ENCODE measurements at regions not wholly inside any gene's neighbourhood (a gene's known extent, or its start where the extent isn't known, plus 50 kb on each side); places are given as distances from the start of the nearest gene placed in this dataset.

DNA sequence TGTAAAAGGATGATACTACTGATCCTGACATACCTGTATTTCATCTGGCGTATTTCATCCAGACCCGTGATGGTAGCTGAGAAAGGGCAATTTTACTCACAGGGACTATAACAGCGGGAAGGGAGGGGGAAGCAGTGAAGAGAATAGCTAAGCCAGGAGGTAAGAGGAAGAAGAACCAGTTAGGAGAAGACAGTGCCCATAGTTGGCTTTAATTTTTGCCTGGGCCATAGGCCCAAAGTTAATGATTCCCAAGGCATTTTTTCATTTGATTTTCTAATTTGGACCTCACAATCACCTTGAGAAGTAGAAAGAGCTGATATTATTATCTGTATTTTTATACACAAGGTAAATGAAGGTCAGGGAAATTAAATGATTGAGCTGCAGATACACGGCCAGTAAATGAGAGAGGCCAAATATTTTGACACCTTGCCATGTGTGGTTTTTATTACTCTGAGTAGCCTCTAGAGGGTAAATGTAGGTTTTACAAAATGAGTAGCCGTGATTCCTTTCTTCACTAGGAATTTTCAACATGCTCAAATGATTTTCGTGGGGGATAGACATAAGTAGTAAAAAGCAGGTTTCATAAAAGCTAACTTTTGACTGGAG is 382.2 kb downstream of the FUT8 start:
- no peak for DNase-seq

DNA sequence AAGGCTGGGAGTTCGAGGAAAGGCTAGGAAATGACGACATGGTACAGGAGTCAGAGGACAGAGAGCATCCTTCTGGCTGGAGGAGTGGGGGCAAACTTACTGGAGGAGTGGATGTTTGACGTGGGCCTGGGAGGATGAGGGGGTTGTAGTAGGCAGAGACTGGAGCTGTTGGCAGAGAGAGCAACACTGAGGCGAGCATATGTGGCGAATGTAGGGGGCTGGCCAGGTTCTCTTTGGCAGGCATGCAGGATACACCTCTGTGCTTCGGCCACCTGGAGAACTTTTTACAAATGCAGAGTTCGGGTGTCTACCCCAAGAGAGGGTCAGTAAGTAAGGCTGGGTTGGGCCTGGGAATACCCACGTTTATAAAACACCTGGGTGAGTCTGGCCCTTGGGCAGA is 385.7 kb downstream of the FUT8 start:
- no peak for DNase-seq

DNA sequence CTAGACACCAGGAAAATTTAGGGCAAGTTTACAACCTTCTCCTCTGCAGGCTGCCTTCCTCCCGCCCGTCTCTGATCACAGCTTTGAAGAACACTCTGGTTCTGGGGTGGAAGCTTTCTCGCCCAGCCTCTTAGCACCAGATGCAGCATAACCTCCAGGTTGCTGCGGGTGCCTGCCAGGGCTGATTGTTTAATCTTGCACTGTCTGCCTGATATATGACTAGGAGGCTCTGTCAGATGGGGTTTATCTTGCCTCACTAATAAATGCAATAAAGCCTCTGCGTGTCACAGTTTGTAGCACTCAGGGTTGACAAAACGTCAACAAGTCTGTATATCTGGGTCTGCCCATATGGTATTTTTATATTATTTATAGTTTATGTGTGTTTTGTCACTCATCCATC is 388.2 kb downstream of the FUT8 start:
- no peak for DNase-seq

DNA sequence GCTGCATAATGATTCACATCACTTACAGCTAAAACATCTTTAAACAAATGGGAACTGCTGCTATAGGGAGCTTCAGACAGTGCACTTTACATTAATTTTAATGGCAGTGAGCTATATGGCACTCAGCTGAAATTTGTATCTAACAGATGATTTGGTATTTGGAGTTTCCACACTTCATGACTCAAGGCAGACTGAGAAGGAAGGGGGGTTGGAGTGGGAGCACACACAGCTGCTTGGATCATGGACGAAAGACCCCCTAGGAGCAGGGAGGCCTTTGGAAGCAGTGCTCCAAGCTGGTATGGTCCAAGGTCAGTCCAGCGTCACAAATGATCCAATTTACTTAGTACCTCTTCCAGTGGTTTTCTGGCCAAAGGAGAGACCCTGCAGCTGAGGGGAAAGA is 389.7 kb downstream of the FUT8 start:
- no peak for DNase-seq

DNA sequence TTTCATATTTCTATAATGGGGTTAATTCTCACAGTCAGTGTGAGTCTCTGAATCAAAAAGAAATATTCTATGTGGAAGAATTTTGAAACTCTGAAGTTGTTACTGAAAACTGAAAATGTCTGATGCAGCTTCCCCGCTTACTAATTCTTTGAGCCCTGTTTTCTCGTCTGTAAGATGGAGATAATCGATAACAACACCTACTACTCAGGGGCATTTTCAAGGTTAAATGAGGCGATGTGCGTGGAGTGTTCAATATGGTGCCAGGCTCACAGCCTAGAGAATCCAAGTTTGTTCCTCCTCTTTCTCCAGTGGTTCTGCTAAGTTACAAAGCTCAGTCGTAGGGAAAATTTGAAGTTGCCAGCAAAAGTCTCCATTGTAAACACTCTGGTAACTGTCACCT is 391.4 kb downstream of the FUT8 start:
- DNase-seq: no peak

DNA sequence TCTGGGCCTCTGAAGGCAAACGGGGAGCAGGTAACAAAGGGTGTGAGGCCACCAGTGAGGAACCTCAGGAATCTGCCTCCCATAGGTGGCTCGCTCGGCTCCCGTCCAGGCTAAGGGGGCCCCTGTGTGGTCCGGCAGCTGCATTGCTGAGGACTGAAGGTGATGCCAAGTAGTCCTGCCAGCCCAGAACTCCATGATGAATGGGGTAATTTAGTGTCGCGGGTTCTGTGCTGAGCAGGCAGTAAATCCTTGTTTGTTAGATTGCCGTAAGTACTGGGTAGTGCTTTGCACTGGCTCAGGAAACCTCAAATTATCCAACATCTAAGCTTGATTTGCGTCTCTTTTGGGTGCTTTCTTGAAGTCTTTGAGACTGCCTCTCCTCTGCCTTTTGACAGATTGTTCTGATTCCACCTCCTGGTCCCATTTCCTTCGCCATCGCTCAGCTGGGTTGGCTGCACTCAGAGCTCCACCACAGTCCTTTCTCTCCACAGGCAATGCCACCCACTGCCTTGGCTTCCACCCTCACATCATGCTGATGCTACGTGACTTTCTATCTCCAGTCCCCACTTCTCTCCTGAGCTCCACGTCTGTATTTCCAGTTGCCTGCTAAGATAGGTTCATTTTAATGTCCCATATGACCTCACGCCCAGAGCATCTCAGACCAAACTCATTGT is 392.0 kb downstream of the FUT8 start:
- DNase-seq: peak; percentile 16

DNA sequence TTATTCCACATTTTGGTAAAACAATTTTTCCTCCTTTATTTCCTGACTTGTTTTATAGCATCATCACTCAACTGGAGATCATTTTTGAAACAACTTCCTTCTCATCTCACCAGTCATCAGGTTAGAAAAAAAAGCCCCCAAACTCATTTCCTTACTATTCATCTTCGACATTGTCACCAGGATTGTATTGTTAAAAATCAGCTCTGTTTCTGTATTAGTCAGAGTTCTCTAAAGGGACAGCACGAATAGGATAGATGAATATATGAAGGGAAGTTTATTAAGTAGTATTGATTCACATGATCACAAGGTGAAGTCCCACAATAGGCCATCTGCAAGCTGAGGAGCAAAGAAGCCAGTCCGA is 392.6 kb downstream of the FUT8 start:
- no peak for DNase-seq

DNA sequence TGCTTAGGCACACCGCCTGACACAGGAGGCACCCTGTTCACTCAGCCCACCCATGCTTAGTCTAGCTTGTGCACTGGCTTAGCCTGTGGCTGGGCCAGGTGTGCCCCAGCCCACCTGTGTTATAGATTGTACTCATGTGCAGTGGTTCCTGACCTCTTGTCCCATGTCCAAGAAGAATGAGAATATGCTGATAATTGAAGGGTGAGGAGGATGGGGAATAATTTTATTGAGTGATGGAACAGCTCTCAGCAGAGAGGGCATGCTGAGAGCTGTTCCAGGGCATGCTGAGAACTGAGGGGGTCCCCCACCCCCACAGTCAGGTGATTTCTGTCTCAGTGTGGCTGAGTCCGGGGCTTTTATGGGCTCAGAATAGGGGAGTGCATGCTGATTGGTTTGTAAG is 395.9 kb downstream of the FUT8 start:
- DNase-seq: no peak

DNA sequence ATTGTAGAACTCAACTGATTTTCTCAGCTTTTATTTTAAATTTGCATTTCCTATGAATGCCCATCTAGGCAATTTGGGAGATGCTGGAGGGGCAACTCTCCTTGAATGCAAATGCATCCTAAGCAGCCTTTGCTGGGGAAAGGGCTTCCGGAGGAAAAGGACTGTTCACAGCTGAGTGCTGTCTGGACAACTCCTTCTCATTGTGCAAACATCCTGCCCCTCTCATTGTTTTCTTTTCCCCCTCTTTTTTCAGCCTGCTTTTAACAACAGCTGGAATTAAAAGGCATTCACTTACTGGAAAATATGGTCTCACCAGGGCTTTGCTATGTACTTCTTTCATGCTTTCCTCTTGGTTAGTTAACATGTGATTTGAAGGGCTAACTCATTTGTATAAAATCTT is 397.8 kb downstream of the FUT8 start:
- DNase-seq: peak; percentile 78

DNA sequence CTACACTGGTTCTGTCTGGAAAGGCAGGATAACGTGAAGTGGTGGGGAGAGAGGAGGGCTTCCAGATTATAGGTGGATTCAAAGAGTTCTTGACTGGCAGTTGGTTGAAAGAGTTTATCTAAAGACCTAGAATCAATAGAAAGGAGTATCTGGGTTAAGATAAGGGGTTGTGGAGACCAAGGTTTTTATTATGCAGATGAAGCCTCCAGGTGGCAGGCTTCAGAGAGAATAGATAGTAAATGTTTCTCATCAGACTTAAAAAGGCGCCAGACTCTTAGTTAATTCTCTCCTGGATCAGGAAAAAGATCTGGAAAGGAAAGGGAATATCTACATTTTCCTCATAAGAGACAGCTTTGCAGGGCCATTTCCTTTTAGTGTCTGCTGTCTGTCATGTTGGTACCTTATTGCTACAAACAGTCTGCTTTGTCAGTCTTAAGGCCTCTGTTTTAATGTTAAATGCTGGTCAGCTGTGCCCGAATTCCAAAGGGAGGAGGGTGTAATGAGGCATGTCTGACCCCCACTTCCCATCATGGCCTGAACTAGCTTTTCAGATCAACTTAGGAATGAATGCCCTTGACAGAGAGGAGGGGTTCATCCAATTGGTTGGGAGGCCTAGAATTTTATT is 401.3 kb downstream of the FUT8 start:
- no peak for DNase-seq

DNA sequence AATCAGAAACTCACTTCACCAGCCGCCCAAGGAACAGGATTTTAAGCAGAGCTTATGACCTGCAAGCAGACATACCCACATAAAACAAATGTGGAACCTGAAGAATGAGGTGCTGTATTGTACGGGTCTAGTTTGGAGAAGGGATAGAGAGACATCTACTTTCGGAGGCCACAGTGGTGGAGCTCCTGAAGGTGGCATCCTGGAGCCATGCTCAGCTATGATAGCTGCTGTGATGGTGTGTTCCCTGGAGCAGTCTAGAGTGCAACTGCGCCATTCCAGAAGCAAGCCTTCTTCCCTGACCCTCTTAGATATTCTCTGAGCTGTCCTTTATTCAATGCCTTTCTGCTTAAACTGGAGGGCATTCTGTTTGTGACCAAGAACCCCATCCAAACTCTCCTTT is 402.6 kb downstream of the FUT8 start:
- no peak for DNase-seq

DNA sequence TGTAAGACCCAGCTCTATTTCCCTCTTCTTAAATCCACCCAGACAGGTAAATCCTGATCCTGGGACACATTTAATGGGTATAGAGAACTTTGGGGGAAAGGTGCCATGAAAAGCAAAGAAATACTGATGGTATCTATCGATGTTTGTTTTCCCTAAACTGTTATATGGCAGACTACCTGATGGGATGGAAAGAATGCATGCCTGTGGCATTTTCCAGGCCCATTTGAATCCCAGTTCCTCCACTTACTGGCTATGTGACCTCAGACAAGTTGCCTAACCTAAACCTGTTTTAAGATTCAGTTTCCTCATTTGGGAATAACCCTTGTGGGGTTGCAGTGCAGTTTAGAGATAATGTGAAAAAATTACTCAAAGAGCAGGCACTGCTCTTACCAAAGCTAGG is 404.5 kb downstream of the FUT8 start:
- DNase-seq: no peak

DNA sequence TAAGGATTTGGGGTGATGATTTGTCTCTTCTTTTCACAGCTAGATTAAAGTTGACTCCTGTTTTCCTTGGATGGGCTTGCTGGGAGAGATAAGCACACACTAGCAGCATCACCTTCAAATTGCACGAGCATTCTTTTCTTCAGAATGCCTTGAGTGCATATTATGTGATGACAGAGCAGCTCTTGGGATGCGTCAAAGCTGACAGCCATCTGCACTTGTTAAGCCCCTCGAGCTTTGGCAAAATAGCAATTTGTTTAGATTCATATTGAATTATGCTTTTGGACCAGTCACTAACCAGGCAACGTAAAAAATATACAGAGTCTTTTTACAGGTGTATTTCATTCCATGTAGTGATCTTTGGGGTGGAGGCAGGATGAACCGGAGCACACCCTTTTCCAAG is 407.0 kb downstream of the FUT8 start:
- DNase-seq: no peak

DNA sequence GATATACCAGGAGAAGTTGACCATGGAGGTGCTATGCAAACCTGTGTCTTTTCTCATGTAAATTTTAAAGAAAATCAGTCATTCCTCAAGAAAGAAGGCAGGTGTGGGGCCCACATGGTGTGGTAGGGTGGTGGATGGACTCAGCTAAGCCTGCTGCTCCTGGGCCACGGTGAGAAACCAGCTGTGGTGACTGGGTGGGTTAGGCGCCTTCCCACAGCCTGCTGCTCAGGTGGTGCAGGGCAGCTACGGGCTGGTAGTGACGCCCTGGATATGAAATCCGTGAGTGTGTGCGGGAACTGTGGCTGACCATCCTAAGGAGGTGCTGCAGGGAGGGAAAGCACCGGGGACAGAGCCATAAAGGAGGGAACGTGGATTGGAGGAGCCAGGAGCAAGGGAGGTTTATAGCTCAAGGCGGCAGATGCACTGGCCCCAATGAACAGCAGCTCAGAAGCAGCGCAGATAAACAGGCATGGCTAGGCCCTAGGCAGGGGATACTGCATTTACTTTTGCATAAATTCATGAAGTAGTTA is 408.8 kb downstream of the FUT8 start:
- DNase-seq: no peak

DNA sequence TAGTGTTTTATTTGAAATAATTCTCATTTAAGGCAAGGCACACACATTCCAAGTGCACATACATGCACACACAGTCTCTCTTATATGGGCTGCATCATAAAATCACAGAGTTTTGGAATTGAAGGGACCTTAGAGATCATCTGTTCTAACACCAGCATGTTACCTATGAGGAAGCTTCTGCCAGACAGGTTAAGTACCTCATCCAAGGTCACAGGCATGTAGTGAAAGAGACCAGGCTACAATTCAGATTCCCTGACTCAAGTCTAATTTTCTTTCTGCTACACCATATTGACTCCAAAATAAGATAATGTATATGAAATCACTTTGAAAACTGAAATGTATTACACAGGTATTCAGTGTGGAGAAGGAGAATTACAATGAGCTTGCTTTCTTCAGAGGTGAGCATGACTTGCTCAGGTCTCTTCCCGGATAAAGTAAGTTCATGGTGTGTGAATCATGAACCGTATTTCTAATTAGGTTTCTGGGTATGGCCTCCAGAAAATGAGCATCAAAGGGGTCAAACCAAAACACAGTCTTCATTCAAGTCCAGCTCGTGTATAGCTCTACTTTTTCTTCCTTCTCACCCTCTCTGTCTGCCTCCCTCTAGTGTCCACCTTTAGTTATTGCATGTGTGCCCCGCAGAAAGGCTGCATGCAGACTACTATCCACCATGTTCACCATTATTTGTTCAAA is 411.9 kb downstream of the FUT8 start:
- DNase-seq: peak; percentile 83

DNA sequence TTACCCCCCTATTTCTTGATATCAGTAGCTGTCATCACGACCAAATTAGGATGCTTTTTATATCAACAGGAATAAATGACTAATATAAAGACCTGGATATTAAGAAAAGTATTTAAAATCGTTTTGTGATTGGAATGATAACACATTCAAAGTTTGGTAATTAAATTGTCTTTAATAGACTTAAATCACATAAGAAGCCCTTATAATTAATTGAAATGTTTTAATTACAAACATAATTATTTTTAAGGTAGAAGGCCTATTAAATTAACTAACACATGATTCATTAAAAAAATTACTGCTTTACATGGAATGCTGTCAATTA is 412.4 kb downstream of the FUT8 start:
- DNase-seq: no peak

DNA sequence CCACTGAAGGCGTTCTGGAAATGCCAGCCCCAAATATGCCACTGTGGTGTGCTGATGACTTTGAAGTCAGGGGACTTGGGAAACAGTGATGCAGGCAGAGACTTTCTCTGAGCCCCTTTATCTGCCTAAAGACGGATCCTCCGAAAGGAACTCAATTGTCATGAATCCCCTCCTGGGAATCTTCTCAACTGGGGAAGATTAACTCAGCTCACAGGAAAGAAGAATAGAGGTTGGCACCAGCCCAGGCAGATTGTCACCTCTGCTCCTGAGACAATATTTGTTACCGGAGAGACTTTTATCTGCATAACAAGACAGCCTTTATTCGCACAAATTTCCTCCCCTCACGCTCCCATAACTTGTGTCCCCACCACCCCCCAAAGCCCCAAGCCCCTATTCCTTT is 414.4 kb downstream of the FUT8 start:
- no peak for DNase-seq

DNA sequence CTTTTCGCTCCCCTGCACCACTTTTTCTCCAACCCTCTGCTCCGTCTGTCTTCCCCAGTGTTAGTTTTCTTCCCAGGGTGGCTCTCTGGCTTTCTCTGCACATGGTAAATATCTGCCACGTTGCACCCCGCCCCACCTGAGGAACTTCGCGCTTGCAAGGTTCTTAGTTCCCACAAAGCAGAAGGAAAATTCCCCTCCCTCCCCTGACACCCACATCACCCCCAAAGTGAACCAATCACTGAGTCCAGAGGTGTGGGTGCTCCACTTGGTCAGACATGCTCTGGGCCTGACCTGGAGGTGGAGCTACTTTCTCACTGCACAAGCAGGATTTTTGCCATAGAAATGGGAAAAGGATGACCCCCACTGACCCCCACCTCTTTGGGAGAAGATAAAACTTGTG is 415.0 kb downstream of the FUT8 start:
- no peak for DNase-seq

DNA sequence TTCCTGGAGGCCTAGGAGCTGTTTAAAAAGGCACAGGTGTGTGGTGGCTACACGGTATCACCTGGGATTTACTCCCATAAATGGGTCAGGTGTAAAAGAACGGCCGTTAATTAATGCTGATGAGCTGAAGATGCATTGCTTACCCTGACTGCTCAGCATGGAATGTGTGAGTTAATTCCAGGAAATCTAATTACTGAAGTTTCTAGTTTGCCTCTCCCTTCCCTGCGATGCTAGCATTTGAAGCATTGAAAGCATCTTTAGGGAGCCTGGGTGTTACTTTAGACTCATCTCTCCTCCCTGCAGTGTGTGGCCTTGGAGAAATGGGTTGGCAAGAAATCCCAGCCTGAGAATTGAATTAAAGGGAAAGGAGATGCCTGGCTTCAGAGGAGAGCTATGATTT is 415.9 kb downstream of the FUT8 start:
- DNase-seq: no peak

DNA sequence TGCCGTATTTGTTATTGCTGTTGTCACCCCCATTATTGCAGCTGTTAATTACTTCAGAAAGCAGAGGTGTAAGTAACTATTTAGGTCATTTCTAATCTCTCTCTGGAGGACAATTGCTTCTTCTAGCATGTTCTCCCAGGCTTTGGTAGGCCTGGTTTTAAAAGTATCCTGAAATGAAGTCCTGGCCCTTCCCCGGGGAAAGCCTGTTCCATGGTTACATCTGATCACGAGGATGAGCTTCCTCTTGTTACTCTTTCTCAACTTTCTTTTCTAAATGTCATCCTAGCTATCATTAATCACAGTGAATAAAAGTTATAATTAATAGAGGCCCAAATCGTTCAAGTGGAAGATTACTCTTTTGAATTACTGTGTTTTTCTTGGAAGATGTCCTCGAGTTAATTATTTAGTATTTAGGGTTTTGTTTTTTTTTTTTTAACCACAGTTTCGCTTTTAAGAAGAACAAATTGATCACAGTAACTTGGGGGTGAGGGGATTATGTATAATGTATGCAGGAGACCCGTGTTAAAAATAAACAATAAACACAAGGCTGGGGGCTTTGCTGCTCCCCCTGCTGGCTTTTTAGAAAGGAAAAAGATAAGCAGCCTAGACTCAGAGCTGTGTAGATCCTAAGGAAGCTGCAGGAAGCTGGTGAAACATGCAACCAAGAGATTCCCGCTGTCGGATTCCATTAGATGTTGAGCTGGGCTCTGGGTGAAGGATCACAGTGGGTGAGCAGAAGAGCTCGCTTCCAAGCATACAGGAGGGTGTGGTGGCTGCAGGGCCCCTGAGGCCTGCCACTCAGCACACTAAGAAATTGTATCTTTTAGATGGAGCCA is 420.1 kb downstream of the FUT8 start:
- peak; percentile 53 for DNase-seq

DNA sequence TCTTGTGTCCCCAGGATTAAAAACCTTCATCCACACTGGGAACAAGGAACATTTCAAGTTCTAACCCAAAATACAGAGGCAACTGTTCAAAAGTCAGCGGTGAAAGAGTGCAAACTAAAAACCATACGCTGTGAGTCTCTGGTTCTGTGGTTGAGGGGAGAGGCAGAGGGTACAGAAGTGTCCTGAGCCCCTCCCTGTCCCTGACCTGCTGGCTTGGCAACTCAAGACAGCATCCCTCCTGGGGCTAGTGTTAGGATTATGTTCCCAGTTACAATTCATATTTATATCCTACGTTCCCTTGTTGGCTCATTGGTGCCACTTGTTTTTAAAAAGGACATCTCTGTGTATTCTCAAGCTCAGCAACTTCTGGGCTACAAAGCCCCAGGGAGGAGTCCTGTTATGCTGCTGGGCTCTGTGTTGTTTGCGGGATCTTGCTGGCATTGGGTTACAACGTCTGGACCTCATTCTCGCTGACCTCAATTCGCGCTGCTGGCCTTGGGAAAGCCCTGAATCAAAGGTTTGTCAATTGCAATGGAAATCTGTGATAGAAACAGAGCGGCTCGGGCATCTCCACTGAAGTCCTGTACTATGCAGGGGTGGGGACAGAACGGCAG is 420.8 kb downstream of the FUT8 start:
- peak; percentile 41 for DNase-seq

DNA sequence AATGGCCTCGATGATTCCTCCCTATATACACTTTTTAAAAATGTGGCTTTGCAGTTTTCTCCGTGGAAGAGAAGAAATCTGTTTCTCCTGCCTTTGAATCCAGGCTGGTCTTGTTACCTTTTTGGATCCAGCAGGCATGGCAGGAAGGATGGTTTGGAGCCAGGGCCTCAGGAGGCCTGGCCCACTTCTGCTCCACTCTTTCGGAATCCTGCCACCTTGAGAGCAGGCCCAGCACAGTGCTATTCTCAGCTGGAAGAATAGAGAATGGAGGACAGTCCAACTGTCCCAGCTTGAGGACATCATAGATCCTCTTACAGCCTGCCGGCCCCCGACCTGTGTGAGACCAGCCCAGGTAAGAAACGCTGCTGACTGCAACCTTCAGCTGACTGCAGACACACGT is 421.5 kb downstream of the FUT8 start:
- DNase-seq: no peak

DNA sequence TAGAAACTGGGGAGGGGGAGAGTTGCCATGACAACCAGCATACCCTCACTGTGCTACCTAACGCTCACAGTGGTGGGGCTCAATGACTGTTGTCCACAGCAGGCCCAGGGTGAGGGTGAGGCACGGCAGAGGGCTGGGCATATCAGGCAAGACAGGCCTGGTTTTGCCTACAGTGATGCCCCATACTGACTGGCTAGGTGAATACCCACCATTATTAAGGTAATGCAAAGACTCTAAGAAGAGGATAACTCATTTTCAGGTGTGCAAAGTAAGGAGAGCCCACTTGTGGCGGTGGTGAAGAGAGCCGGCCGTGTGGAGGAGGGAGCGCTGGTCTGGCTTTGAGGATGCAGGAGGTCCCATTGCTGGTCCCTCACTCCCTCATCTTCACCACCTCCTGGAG is 422.3 kb downstream of the FUT8 start:
- no peak for DNase-seq

Measured in NCI-H69 (cell line).